ENCODE measurements at regions not wholly inside any gene's neighbourhood (a gene's known extent, or its start where the extent isn't known, plus 50 kb on each side); places are given as distances from the start of the nearest gene placed in this dataset.
"Not testable (repeated sequence)": the region's sequence is repeated elsewhere in the genome, so short reads cannot be mapped to it uniquely, and the experiment has no call there.

GRCh38 chr12:22810036-22810435, 185.1 kb downstream of the ETNK1 start:
- no peak for DNase-seq (ENCODE audit: low spot score)

- no peak for DNase-seq (ENCODE audit: low spot score)
Observed at GRCh38 chr12:22812531-22812930, 187.6 kb downstream of the ETNK1 start.

- DNase-seq (ENCODE audit: low spot score) = peak; percentile 85
Observed at GRCh38 chr12:22821985-22822384, 197.0 kb downstream of the ETNK1 start.

- no peak for DNase-seq (ENCODE audit: low spot score)
Observed at GRCh38 chr12:22826026-22826425, 201.1 kb downstream of the ETNK1 start.

- DNase-seq (ENCODE audit: low spot score) = not testable (repeated sequence)
Observed at GRCh38 chr12:22826446-22826981, 201.5 kb downstream of the ETNK1 start.

- DNase-seq (ENCODE audit: low spot score) = no peak
Observed at GRCh38 chr12:22828066-22828465, 203.1 kb downstream of the ETNK1 start.

- no peak for DNase-seq (ENCODE audit: low spot score)
Observed at GRCh38 chr12:22835431-22835830, 210.5 kb downstream of the ETNK1 start.

GRCh38 chr12:22850185-22850584, 225.2 kb downstream of the ETNK1 start:
- no peak for DNase-seq (ENCODE audit: low spot score)

GRCh38 chr12:22851532-22851931, 226.6 kb downstream of the ETNK1 start:
- DNase-seq (ENCODE audit: low spot score) = no peak

GRCh38 chr12:22855456-22855855, 230.5 kb downstream of the ETNK1 start:
- DNase-seq (ENCODE audit: low spot score) = no peak

- peak; percentile 42 for DNase-seq (ENCODE audit: low spot score)
Observed at GRCh38 chr12:22856178-22856577, 231.2 kb downstream of the ETNK1 start.

- no peak for DNase-seq (ENCODE audit: low spot score)
Observed at GRCh38 chr12:22858849-22859570, 234.0 kb downstream of the ETNK1 start.

GRCh38 chr12:22860926-22861325, 236.0 kb downstream of the ETNK1 start:
- no peak for DNase-seq (ENCODE audit: low spot score)

GRCh38 chr12:22865822-22866221, 240.9 kb downstream of the ETNK1 start:
- no peak for DNase-seq (ENCODE audit: low spot score)

GRCh38 chr12:22866406-22866805, 241.4 kb downstream of the ETNK1 start:
- no peak for DNase-seq (ENCODE audit: low spot score)

- no peak for DNase-seq (ENCODE audit: low spot score)
Observed at GRCh38 chr12:22874151-22874550, 249.2 kb downstream of the ETNK1 start.

- DNase-seq (ENCODE audit: low spot score) = no peak
Observed at GRCh38 chr12:22876262-22876661, 251.3 kb downstream of the ETNK1 start.

GRCh38 chr12:22879203-22879602, 254.2 kb downstream of the ETNK1 start:
- DNase-seq (ENCODE audit: low spot score) = no peak

GRCh38 chr12:22880331-22880730, 255.4 kb downstream of the ETNK1 start:
- no peak for DNase-seq (ENCODE audit: low spot score)

- no peak for DNase-seq (ENCODE audit: low spot score)
Observed at GRCh38 chr12:22880807-22881206, 255.8 kb downstream of the ETNK1 start.

GRCh38 chr12:22881878-22882385, 257.0 kb downstream of the ETNK1 start:
- DNase-seq (ENCODE audit: low spot score) = no peak

GRCh38 chr12:22882559-22882958, 257.6 kb downstream of the ETNK1 start:
- DNase-seq (ENCODE audit: low spot score) = no peak

- DNase-seq (ENCODE audit: low spot score) = no peak
Observed at GRCh38 chr12:22893878-22894277, 268.9 kb downstream of the ETNK1 start.

GRCh38 chr12:22899184-22899583, 274.2 kb downstream of the ETNK1 start:
- no peak for DNase-seq (ENCODE audit: low spot score)

All from kidney tubule cell (primary cell).